NCI-H2081 treated with DMSO at 0.1 percent for 48 hours (cell line): ENCODE measurements at regions not wholly inside any gene's neighbourhood (a gene's known extent, or its start where the extent isn't known, plus 50 kb on each side); places are given as distances from the start of the nearest gene placed in this dataset.

Experiments
- DNase-seq: peaks from one replicate; lab custom pipeline; 2025; lab: John Stamatoyannopoulos, UW

DNA sequence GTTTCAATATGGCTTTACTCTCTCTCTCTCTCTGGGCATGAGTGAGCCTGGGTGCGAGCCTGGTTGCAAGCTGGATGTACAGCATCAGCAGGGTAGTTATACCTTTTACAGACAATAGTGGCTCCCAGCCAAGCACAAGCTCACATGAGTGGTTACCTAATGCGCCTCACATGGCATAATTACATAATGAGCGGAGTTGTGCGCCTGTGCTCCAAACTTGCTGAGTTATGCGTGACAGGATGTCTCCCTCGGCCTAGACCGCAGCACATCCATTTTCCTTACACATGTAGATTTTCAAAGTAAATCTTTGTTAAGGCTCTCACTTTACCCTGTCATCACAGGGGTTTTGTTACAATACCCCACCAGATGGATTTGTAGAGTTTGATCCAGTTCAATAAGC, 233.5 kb upstream of the WWC1 start:
- no peak for DNase-seq

DNA sequence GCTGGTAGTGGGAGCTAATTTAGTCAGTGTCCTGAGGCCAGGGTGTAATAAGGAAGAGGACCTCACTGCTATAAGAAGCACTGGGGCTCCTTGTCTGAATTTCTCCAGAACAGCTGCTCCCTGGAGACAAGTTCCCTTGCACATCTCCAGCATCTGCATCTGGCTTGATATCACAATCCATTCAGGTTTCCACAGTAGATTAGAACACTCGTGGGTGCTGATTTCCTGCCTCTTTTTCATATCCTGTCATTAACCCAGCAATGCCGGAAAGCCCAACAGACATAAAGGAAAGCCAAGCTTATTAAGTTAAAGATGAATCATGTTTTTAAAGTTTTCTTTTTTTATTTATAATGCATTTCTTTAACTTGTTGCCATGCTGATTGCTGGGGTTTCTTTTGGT, 232.3 kb upstream of the WWC1 start:
- no peak for DNase-seq

DNA sequence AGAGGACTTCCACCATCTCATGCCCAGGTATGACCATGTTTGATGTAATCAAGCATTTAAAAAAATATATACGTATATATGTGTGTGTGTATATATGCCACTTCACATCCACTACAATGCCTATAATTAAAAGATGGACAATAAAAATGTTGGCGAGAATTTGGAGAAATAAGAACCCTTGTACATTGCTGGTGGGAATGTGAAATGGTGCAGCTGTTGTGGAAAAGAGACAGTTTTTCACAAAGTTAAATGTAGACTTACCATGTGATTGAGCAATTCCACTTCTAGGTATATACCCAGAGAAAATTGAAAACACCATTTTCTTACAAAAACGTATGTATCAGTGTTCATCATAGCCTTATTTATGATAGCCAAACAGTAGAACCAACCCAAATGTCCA, 229.2 kb upstream of the WWC1 start:
- no peak for DNase-seq

- DNase-seq, result no peak
Measured at GRCh38 chr5:168064457-168064856, 227.0 kb upstream of the WWC1 start.

DNA sequence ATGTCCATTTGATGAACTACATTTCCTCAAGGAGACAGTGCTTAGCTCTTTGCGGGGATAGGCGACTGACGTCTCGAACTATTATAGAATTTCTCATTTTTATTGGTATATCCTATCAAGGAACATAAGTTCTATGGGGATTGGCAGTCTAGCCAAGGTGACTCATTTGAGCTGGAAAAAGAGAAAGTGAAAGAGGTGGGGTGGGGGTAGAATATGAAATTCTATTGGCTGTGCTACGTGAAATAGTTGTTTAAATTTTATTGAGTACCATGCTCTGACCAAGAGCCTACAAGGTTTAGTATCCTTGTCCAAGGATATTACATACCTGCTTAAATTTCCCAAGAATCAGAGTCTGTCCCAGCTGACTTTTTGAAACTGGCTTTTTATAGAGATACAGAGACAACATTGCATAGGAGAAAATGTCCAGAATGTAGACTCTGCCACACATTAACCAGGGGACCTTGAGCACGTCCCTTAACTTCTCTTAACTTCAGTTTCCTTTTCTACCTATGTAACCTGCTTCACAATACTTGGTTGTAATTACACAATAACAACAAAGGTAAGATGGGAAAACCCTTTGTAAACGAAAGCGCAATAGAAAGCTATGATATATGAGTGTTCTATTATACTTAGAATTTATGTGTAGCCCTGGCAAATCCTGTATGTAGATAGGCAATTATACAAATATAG, 226.4 kb upstream of the WWC1 start:
- DNase-seq, result no peak

- no peak for DNase-seq
Measured at GRCh38 chr5:168066536-168067208, 224.8 kb upstream of the WWC1 start.

- DNase-seq, result no peak
Measured at GRCh38 chr5:168070761-168071160, 220.7 kb upstream of the WWC1 start.

- no peak for DNase-seq
Measured at GRCh38 chr5:168072665-168073064, 218.8 kb upstream of the WWC1 start.

- DNase-seq, result no peak
Measured at GRCh38 chr5:168073311-168073710, 218.1 kb upstream of the WWC1 start.

GRCh38 chr5:168073991-168074800, 217.2 kb upstream of the WWC1 start:
- DNase-seq, result no peak

- no peak for DNase-seq
Measured at GRCh38 chr5:168075387-168075786, 216.1 kb upstream of the WWC1 start.

DNA sequence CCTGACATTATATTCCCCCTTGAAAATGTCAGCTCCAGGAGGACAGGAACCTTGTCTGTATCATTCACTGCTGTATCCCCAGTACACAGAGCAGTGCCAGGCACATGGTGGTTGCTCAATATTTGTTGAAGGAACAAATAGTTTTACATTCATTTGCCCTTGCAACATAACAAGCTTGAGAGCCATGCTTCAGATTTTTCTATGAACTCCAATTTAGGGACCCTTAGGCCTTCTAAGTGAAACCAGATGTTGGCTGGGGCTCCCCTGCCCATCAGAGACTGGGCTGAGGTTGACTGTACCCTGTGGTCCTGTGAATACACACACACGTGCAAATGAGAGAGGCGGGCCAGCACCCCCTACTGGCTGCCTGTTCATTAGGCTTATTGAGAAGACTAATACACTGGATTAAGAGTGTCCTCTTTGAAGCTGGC, 214.9 kb upstream of the WWC1 start:
- no peak for DNase-seq

- no peak for DNase-seq
Measured at GRCh38 chr5:168085261-168086031, 206.0 kb upstream of the WWC1 start.

DNA sequence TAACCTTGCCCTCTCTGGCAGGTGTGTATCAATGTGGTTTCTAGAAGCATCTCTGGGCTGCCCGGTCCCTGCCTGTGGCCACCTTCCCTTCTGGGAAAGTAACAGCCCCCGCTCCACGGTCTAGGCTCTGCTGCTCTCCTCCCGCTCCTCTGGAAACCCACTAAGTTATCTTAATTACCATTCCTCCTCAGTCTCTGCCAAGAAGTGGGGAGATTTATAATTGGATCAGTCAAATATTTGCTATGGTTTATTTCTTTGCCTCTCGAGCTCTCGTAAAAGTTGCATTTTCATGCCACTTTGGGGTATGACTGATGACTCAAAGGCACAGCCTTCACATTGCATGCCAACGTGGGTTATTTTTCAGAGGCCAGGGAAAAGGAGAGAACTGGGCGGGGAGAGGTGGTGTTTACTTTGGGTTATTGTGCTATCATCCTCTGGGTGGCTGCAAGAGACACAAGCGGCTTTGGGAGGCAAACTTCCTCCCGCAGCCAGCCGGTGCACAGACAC, 205.3 kb upstream of the WWC1 start:
- no peak for DNase-seq

- DNase-seq, result no peak
Measured at GRCh38 chr5:168086746-168087145, 204.7 kb upstream of the WWC1 start.

GRCh38 chr5:168088410-168089173, 202.9 kb upstream of the WWC1 start:
- DNase-seq, result no peak

DNA sequence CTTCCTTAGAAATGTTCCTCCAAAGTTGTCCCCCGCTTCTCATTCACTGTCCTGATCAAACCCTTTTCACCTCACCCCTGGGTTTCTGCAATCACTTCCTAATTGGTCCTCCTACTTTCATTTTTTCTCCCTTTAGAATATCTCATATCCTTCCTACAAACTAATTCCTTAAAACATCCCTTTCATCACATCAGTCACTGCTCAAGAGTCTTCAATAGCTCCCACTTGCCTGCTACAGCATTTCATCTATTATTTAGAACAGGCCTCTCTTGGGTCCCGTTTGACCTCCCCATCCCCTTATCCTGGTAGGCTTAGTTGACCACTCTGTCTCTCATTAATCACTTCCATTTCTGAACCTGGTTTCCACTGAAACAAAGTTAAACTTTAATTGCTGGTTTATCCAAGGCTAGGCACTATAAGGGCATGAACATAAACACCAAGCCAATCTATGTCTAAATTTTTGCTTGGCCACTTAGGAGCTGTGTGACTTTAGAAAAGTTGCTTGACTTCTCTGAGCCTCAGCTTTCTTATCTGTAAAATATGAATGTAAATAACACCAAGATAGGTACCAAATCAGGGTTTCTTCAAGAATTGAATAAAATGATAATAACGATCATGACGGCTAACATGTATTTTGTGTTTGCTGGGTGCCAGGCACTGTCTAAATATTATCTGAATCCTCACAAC, 202.1 kb upstream of the WWC1 start:
- DNase-seq, result no peak

- no peak for DNase-seq
Measured at GRCh38 chr5:168092209-168093185, 198.9 kb upstream of the WWC1 start.

DNA sequence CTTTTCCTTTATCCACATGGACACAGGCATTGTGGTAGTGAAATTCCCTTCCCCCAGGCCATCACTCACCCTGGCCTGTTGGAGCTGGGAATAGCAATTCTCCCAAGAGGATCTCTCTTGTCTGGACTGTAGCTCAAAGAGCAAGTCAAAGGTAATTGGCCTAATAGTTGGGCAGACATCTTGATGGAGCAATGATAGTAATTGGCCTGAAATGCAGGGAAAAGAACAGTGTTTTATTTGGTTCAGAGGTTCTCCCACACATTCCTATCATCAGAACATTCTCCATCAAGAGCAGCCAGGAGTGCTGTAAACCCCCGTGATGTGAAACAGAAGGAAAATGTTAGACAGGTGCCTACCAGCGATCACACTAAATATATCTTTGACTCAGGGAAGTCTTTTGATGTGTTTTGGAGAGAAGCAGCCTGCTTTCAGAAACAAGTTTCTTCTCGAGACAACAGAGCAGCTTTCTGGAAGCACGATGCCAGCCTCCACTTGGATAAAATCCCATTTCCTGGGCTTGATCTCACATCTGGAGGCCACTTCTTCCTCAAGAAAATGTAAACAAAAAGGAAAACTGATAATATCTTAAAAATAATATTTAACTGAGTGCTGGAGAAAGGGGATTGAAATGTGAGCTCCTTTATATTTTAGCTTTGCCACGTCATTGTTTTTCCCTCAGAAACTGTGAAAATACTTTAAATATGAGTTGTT, 198.1 kb upstream of the WWC1 start:
- no peak for DNase-seq
